GM10248 (cell line): ENCODE measurements at regions not wholly inside any gene's neighbourhood (a gene's known extent, or its start where the extent isn't known, plus 50 kb on each side); places are given as distances from the start of the nearest gene placed in this dataset.

ENCODE experiments used
- CTCF ChIA-PET: fragments of 300-600 bp; sonication (Branson Sonifier 250); formaldehyde crosslinking; extraction: SDS; loops from one replicate; lab custom pipeline; 2021; ENCODE audit warnings: antibody characterized with exemption; lab: Yijun Ruan, JAX
- POLR2A ChIA-PET: fragments of 350-650 bp; sonication (Branson Sonifier 250); formaldehyde crosslinking; extraction: SDS; loops from one replicate; lab custom pipeline; 2020; ENCODE audit warnings: antibody characterized with exemption; lab: Yijun Ruan, JAX
- DNase-seq: peaks from one replicate; pipeline ENCODE4 v3.0.0; 2012; ENCODE audit errors: extremely low spot score
- TF ChIP-seq, protein P1 (sequence below): IDR thresholded peaks from 2 replicates; pipeline ENCODE4 v1.5.1; 2012; ENCODE audit warnings: mild to moderate bottlenecking, low read depth; ENCODE audit errors: extremely low read depth, missing control alignments, control extremely low read depth

DNA sequence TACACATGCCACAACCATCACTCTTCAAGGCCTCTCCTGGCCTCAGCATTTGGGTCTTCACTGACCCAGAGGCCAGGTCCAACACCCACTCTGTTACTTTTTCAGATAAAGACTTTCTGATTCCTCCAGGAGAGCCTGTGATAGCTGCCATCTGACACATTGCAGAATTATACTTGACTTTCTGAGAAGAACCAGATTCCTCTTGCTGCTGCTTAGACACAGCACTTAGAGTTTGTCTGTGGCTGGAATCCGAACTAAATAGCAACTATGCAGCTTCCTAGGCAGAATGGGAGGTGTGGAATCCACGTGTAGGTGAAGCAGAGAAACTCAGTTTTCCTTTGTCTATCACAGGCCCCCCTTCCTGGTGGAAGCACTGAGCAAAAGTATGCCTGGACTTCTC lies 344.7 kb upstream of the SLC30A5 start:
- ChIA-PET CTCF (no interaction called here), POLR2A (no interaction called here)
- DNase-seq = no peak
- TF ChIP-seq, protein P1, sequence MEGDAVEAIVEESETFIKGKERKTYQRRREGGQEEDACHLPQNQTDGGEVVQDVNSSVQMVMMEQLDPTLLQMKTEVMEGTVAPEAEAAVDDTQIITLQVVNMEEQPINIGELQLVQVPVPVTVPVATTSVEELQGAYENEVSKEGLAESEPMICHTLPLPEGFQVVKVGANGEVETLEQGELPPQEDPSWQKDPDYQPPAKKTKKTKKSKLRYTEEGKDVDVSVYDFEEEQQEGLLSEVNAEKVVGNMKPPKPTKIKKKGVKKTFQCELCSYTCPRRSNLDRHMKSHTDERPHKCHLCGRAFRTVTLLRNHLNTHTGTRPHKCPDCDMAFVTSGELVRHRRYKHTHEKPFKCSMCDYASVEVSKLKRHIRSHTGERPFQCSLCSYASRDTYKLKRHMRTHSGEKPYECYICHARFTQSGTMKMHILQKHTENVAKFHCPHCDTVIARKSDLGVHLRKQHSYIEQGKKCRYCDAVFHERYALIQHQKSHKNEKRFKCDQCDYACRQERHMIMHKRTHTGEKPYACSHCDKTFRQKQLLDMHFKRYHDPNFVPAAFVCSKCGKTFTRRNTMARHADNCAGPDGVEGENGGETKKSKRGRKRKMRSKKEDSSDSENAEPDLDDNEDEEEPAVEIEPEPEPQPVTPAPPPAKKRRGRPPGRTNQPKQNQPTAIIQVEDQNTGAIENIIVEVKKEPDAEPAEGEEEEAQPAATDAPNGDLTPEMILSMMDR = no peak

DNA sequence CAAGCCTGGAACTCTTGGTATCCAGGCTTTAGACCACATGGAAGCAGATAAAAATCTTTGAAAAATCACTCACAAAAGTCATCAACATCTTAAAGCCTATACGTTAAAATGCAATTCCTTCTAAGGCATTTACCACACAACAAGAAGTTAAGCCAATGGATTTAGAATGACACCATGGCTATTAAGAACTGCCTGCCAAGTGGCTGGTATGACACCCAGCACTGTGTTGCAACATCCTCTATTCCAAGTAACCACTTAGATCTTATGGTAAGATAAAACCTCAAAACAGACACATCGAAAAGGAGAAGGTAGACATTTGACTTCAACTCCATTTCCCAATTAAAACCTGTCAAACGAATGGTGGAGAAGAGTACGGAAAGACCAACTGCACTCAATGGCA lies 344.2 kb upstream of the SLC30A5 start:
- no peak for DNase-seq
- POLR2A ChIA-PET = no interaction called here
- TF ChIP-seq, protein P1 = no peak
- CTCF ChIA-PET = no interaction called here

DNA sequence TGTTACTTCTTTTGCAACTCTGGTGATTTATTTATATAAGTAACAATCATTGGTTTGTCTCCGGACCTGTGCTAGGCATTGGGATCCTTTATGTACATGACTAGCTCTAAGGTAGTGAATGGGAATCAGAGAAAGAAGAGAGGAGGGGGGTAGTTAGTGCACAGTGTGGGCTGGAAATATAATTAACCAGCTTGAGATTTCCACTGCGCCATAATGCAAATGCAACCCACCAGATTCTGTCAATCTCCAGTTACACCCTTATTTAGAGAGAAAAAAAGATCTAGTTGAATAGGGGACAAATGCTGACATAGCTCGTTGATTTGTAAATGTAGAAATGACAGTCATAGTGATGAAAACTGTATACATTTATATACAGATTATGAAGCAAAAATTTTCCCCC lies 342.2 kb upstream of the SLC30A5 start:
- POLR2A ChIA-PET = no interaction called here
- no peak for DNase-seq
- TF ChIP-seq, protein P1 = no peak
- CTCF ChIA-PET = interaction anchor here (0.7 to 1.4 kb wide), 3 partner anchors 8 to 74 kb away, joined by 3 to 5 read pairs (median 3); no protein-coding TSS in a partner anchor

DNA sequence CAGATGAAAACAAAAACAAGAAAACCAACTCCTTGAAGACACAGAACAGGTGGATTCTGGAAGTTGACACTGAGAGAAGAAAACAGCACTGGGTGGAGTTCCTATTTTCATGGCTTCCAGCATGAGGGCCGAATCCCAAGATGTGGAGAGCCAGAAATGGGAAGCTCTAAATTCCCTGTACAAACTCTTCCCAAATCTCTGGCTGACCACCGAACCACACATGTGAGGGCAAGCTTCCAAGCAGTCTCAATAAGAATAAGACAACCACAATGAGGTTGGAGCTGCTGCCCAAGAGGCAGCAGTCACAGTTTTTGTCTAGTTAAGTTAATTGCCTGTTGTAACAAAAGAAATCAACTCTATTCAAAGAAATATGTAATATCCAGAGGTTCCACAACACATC lies 339.3 kb upstream of the SLC30A5 start:
- ChIA-PET CTCF (no interaction called here), POLR2A (no interaction called here)
- TF ChIP-seq, protein P1 = no peak
- DNase-seq = no peak

DNA sequence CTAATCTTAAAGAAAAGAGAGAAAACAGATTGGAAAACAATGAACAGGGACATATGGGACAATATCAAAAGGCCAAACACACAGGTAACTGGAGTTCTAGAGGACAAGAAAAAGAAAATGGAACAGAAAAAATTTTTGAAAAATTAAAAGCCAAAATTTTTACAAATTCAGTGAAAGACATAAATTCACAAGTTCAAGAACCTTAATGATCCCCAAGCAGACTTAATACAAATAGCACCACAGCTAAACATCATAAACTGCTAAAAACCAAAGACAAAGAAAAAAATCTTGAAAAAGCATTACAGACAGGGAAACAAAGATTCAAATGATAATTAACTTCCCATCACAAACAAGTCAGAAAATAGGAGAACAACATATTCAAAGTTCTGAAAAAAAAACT lies 338.5 kb upstream of the SLC30A5 start:
- TF ChIP-seq, protein P1 = no peak
- CTCF ChIA-PET = no interaction called here
- no peak for DNase-seq
- POLR2A ChIA-PET = no interaction called here

DNA sequence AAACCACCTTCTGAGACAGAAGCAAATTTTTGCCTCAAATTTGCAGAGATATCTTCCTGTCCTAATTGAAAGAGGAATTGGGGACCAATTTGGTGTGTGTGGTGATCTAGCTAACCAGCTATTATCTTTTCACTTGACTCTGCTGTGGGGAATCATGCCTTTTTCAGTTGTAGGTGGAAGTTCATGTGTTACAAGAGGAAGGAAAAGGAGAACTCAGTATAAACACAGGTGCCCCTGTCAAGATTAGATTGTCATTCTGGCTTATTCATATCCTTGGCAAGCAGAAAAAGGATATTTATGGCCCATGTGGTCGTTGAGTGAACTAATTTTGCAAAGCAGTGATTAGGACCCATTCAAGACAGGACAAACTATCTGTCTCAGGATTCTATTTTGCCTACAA lies 336.8 kb upstream of the SLC30A5 start:
- CTCF ChIA-PET = no interaction called here
- TF ChIP-seq, protein P1 = no peak
- no peak for DNase-seq
- POLR2A ChIA-PET = no interaction called here
